ENCODE measurements at regions not wholly inside any gene's neighbourhood (a gene's known extent, or its start where the extent isn't known, plus 50 kb on each side); places are given as distances from the start of the nearest gene placed in this dataset.

- H3K4me2 ChIP-seq: no peak overlapping the region
- H4K20me1 ChIP-seq (ENCODE audit: insufficient read depth): no peaks in the 10 kb centered on the region
- DNase-seq: no peak
- no peak overlapping the region for H3K4me3 ChIP-seq
- H3K27me3 ChIP-seq (ENCODE audit: insufficient read depth, low read depth): no peaks in the 10 kb centered on the region
- ChIA-PET POLR2A (ENCODE audit: unreplicated experiment) (no interaction called here), CTCF (no interaction called here)
- H3K79me2 ChIP-seq (ENCODE audit: low read depth): no peaks in the 10 kb centered on the region
- H3K9me3 ChIP-seq (ENCODE audit: insufficient read depth, low read depth): no peaks in the 10 kb centered on the region
- H3K9me2 ChIP-seq (ENCODE audit: insufficient read depth): no peaks in the 10 kb centered on the region
- no peaks in the 10 kb centered on the region for H3K36me3 ChIP-seq (ENCODE audit: low read depth)
- no peak overlapping the region for H2AFZ ChIP-seq
- H3K27ac ChIP-seq: no peak overlapping the region
- TF ChIP-seq CTCF (conservative IDR thresholded peaks at IDR 0.05) (no peak), EZH2 (IDR thresholded peaks at IDR 0.05; ENCODE audit: low read depth) (no peak)
- H3F3A ChIP-seq (ENCODE audit: insufficient read depth, low read depth): no peaks in the 10 kb centered on the region
- no peaks in the 10 kb centered on the region for H3K4me1 ChIP-seq (replicated peaks; ENCODE audit: insufficient read depth)
- intact Hi-C loops (cut with micrococcal nuclease; ENCODE audit: unreplicated experiment): no loop called here
- no TSS peak for BruUV-seq (replicated peaks)
These were observed 820.6 kb downstream of the CDH8 start for GRCh38 chr16:61215605-61216004.

GRCh38 chr16:61214780-61215179 lies 821.5 kb downstream of the CDH8 start:
- Histone ChIP-seq H3K27ac (no peak overlapping the region), H3K4me3 (no peak overlapping the region), H3K79me2 (ENCODE audit: low read depth) (no peaks in the 10 kb centered on the region), H3K36me3 (ENCODE audit: low read depth) (no peaks in the 10 kb centered on the region), H3F3A (ENCODE audit: insufficient read depth, low read depth) (no peaks in the 10 kb centered on the region), H3K9me3 (ENCODE audit: insufficient read depth, low read depth) (no peaks in the 10 kb centered on the region), H3K4me1 (replicated peaks; ENCODE audit: insufficient read depth) (no peaks in the 10 kb centered on the region), H3K9me2 (ENCODE audit: insufficient read depth) (no peaks in the 10 kb centered on the region), H4K20me1 (ENCODE audit: insufficient read depth) (no peaks in the 10 kb centered on the region), H3K4me2 (no peak overlapping the region), H3K27me3 (ENCODE audit: insufficient read depth, low read depth) (no peaks in the 10 kb centered on the region), H2AFZ (no peak overlapping the region)
- BruUV-seq (replicated peaks): no TSS peak
- ChIA-PET CTCF (no interaction called here), POLR2A (ENCODE audit: unreplicated experiment) (no interaction called here)
- TF ChIP-seq EZH2 (IDR thresholded peaks at IDR 0.05; ENCODE audit: low read depth) (no peak), CTCF (conservative IDR thresholded peaks at IDR 0.05) (no peak)
- DNase-seq: no peak
- intact Hi-C loops (cut with micrococcal nuclease; ENCODE audit: unreplicated experiment): no loop called here

GRCh38 chr16:61210076-61210475 lies 826.2 kb downstream of the CDH8 start:
- Histone ChIP-seq H3K27ac (no peak overlapping the region), H3K36me3 (ENCODE audit: low read depth) (no peaks in the 10 kb centered on the region), H3K4me3 (no peak overlapping the region), H2AFZ (no peak overlapping the region), H3K9me3 (ENCODE audit: insufficient read depth, low read depth) (no peaks in the 10 kb centered on the region), H4K20me1 (ENCODE audit: insufficient read depth) (no peaks in the 10 kb centered on the region), H3K27me3 (ENCODE audit: insufficient read depth, low read depth) (no peaks in the 10 kb centered on the region), H3K4me2 (no peak overlapping the region), H3K4me1 (replicated peaks; ENCODE audit: insufficient read depth) (no peaks in the 10 kb centered on the region), H3K79me2 (ENCODE audit: low read depth) (no peaks in the 10 kb centered on the region), H3K9me2 (ENCODE audit: insufficient read depth) (no peaks in the 10 kb centered on the region), H3F3A (ENCODE audit: insufficient read depth, low read depth) (no peaks in the 10 kb centered on the region)
- intact Hi-C loops (cut with micrococcal nuclease; ENCODE audit: unreplicated experiment): no loop called here
- BruUV-seq (replicated peaks): no TSS peak
- DNase-seq: no peak
- ChIA-PET POLR2A (ENCODE audit: unreplicated experiment) (no interaction called here), CTCF (no interaction called here)
- TF ChIP-seq EZH2 (IDR thresholded peaks at IDR 0.05; ENCODE audit: low read depth) (no peak), CTCF (conservative IDR thresholded peaks at IDR 0.05) (no peak)

Data from PC-9 (cell line).